ENCODE measurements at regions not wholly inside any gene's neighbourhood (a gene's known extent, or its start where the extent isn't known, plus 50 kb on each side); places are given as distances from the start of the nearest gene placed in this dataset.

DNA sequence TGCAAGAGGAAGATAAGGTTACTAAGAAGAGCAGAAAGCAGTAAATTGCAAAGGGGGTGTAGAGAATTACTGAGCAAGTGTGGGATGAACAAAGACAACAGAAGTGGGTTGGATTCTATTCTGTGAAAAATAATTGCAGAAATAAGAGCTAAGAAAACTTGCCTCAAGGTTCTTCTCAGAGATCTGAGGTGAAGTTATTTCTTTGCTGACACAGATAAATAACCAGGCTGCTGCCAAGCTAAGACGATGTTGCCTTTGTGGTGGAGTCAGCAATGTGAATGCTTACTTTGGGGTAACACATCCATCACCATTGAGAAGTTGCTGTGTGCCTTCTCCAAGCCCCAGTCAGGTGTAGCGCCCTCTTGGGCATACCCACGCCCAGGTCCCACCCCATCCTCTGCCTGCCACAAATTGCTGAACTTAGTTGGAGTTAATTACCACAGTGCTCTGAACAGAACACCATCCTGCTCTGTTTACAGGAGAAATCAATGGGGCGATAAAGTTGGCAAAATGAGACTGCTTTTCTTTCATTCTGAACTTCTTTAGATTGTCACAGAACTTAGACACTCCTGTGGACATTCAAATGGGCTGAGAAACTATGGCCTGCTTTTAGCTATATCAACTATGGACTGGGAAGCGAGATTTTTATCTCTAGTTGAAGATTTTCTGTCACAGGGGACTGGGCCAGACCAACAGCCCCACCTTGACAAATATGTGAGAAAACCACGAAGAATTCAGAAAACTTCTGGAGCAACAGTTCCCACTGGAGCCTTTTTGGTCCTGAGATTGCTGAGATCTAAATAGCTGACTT lies 283.6 kb downstream of the TMX3 start:
- TF ChIP-seq, protein P1, sequence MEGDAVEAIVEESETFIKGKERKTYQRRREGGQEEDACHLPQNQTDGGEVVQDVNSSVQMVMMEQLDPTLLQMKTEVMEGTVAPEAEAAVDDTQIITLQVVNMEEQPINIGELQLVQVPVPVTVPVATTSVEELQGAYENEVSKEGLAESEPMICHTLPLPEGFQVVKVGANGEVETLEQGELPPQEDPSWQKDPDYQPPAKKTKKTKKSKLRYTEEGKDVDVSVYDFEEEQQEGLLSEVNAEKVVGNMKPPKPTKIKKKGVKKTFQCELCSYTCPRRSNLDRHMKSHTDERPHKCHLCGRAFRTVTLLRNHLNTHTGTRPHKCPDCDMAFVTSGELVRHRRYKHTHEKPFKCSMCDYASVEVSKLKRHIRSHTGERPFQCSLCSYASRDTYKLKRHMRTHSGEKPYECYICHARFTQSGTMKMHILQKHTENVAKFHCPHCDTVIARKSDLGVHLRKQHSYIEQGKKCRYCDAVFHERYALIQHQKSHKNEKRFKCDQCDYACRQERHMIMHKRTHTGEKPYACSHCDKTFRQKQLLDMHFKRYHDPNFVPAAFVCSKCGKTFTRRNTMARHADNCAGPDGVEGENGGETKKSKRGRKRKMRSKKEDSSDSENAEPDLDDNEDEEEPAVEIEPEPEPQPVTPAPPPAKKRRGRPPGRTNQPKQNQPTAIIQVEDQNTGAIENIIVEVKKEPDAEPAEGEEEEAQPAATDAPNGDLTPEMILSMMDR (IDR thresholded peaks at IDR 0.05): no peak
- TF ChIP-seq, protein P2, sequence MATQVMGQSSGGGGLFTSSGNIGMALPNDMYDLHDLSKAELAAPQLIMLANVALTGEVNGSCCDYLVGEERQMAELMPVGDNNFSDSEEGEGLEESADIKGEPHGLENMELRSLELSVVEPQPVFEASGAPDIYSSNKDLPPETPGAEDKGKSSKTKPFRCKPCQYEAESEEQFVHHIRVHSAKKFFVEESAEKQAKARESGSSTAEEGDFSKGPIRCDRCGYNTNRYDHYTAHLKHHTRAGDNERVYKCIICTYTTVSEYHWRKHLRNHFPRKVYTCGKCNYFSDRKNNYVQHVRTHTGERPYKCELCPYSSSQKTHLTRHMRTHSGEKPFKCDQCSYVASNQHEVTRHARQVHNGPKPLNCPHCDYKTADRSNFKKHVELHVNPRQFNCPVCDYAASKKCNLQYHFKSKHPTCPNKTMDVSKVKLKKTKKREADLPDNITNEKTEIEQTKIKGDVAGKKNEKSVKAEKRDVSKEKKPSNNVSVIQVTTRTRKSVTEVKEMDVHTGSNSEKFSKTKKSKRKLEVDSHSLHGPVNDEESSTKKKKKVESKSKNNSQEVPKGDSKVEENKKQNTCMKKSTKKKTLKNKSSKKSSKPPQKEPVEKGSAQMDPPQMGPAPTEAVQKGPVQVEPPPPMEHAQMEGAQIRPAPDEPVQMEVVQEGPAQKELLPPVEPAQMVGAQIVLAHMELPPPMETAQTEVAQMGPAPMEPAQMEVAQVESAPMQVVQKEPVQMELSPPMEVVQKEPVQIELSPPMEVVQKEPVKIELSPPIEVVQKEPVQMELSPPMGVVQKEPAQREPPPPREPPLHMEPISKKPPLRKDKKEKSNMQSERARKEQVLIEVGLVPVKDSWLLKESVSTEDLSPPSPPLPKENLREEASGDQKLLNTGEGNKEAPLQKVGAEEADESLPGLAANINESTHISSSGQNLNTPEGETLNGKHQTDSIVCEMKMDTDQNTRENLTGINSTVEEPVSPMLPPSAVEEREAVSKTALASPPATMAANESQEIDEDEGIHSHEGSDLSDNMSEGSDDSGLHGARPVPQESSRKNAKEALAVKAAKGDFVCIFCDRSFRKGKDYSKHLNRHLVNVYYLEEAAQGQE (IDR thresholded peaks at IDR 0.05; ENCODE audit: insufficient read depth in 1 of 2, low read depth in 2 of 2, low read length in 1 of 2): no peak
